ENCODE measurements at regions not wholly inside any gene's neighbourhood (a gene's known extent, or its start where the extent isn't known, plus 50 kb on each side); places are given as distances from the start of the nearest gene placed in this dataset.

GRCh38 chr6:156471000-156471399 is 306.2 kb upstream of the ARID1B start:
- no peak for TF ChIP-seq POLR2A (IDR thresholded peaks at IDR 0.05)
- TF ChIP-seq CTCF (IDR thresholded peaks at IDR 0.05), result no peak
- TF ChIP-seq POLR2AphosphoS5 (IDR thresholded peaks at IDR 0.05), result no peak

Data from suprapubic skin (tissue), 4 donors.